ENCODE measurements at regions not wholly inside any gene's neighbourhood (a gene's known extent, or its start where the extent isn't known, plus 50 kb on each side); places are given as distances from the start of the nearest gene placed in this dataset.

- TF ChIP-seq POLR2AphosphoS5 (IDR thresholded peaks at IDR 0.05; ENCODE audit: borderline replicate concordance, low read depth, low read length) (no peak), EZH2 (IDR thresholded peaks at IDR 0.05) (no peak), FOXP2 (optimal IDR thresholded peaks at IDR 0.05; ENCODE audit: control extremely low read depth, extremely low read length, insufficient read depth) (no peak)
- Histone ChIP-seq H3K9me3 (ENCODE audit: low read depth, low read length) (no peaks in the 10 kb centered on the region), H3K9ac (ENCODE audit: insufficient read length) (no peak overlapping the region)
Observed at GRCh38 chr10:78222096-78222790, 188.6 kb downstream of the RPS24 start.

GRCh38 chr10:78223088-78223487, 189.4 kb downstream of the RPS24 start:
- Histone ChIP-seq H3K9ac (ENCODE audit: insufficient read length) (no peak overlapping the region), H3K36me3 (ENCODE audit: insufficient read depth, low read length) (no peaks in the 10 kb centered on the region), H3K4me3 (no peak overlapping the region), H3K9me3 (ENCODE audit: low read depth, low read length) (no peaks in the 10 kb centered on the region), H3K27ac (no peak overlapping the region)
- no peak for DNase-seq (ENCODE audit: low read depth, low spot score)
- TF ChIP-seq FOXP2 (optimal IDR thresholded peaks at IDR 0.05; ENCODE audit: control extremely low read depth, extremely low read length, insufficient read depth) = no peak
- TF ChIP-seq POLR2AphosphoS5 (IDR thresholded peaks at IDR 0.05; ENCODE audit: borderline replicate concordance, low read depth, low read length) = no peak
- no peak for TF ChIP-seq EZH2 (IDR thresholded peaks at IDR 0.05)

More at GRCh38 chr10:78222096-78222790, 188.6 kb downstream of the RPS24 start:
- Histone ChIP-seq H3K27ac (no peak overlapping the region), H3K36me3 (ENCODE audit: insufficient read depth, low read length) (no peaks in the 10 kb centered on the region), H3K4me3 (no peak overlapping the region)
- DNase-seq (ENCODE audit: low read depth, low spot score) = no peak

- Histone ChIP-seq H3K4me3 (no peak overlapping the region), H3K27ac (no peak overlapping the region), H3K36me3 (ENCODE audit: insufficient read depth, low read length) (no peaks in the 10 kb centered on the region), H3K9ac (ENCODE audit: insufficient read length) (no peak overlapping the region), H3K9me3 (ENCODE audit: low read depth, low read length) (no peaks in the 10 kb centered on the region)
- no peak for DNase-seq (ENCODE audit: low read depth, low spot score)
- TF ChIP-seq POLR2AphosphoS5 (IDR thresholded peaks at IDR 0.05; ENCODE audit: borderline replicate concordance, low read depth, low read length) (no peak), FOXP2 (optimal IDR thresholded peaks at IDR 0.05; ENCODE audit: control extremely low read depth, extremely low read length, insufficient read depth) (no peak), EZH2 (IDR thresholded peaks at IDR 0.05) (no peak)
Observed at GRCh38 chr10:78224602-78225001, 190.9 kb downstream of the RPS24 start.

- TF ChIP-seq EZH2 (IDR thresholded peaks at IDR 0.05) (no peak), POLR2AphosphoS5 (IDR thresholded peaks at IDR 0.05; ENCODE audit: borderline replicate concordance, low read depth, low read length) (no peak), FOXP2 (optimal IDR thresholded peaks at IDR 0.05; ENCODE audit: control extremely low read depth, extremely low read length, insufficient read depth) (no peak)
- H3K4me3 ChIP-seq = no peak overlapping the region
- H3K36me3 ChIP-seq (ENCODE audit: insufficient read depth, low read length) = no peaks in the 10 kb centered on the region
- H3K9ac ChIP-seq (ENCODE audit: insufficient read length) = no peak overlapping the region
- H3K27ac ChIP-seq = no peak overlapping the region
- no peaks in the 10 kb centered on the region for H3K9me3 ChIP-seq (ENCODE audit: low read depth, low read length)
- DNase-seq (ENCODE audit: low read depth, low spot score) = no peak
Observed at GRCh38 chr10:78225594-78225993, 191.9 kb downstream of the RPS24 start.

- Histone ChIP-seq H3K27ac (no peak overlapping the region), H3K4me3 (peak overlapping the region; percentile 22; the same call in 1 of the 2 replicates), H3K36me3 (ENCODE audit: insufficient read depth, low read length) (no peaks in the 10 kb centered on the region), H3K9me3 (ENCODE audit: low read depth, low read length) (no peaks in the 10 kb centered on the region), H3K9ac (ENCODE audit: insufficient read length) (no peak overlapping the region)
- no peak for TF ChIP-seq POLR2AphosphoS5 (IDR thresholded peaks at IDR 0.05; ENCODE audit: borderline replicate concordance, low read depth, low read length)
- no peak for TF ChIP-seq FOXP2 (optimal IDR thresholded peaks at IDR 0.05; ENCODE audit: control extremely low read depth, extremely low read length, insufficient read depth)
- TF ChIP-seq EZH2 (IDR thresholded peaks at IDR 0.05) = no peak
- DNase-seq (ENCODE audit: low read depth, low spot score) = peak; percentile 24
Observed at GRCh38 chr10:78229489-78229888, 195.8 kb downstream of the RPS24 start.

- H3K9me3 ChIP-seq (ENCODE audit: low read depth, low read length) = no peaks in the 10 kb centered on the region
Observed at GRCh38 chr10:78229950-78230675, 196.4 kb downstream of the RPS24 start.

GRCh38 chr10:78231327-78231726, 197.7 kb downstream of the RPS24 start:
- Histone ChIP-seq H3K27ac (no peak overlapping the region), H3K9me3 (ENCODE audit: low read depth, low read length) (no peaks in the 10 kb centered on the region), H3K9ac (ENCODE audit: insufficient read length) (no peak overlapping the region), H3K4me3 (no peak overlapping the region), H3K36me3 (ENCODE audit: insufficient read depth, low read length) (no peaks in the 10 kb centered on the region)
- no peak for TF ChIP-seq POLR2AphosphoS5 (IDR thresholded peaks at IDR 0.05; ENCODE audit: borderline replicate concordance, low read depth, low read length)
- no peak for TF ChIP-seq EZH2 (IDR thresholded peaks at IDR 0.05)
- no peak for TF ChIP-seq FOXP2 (optimal IDR thresholded peaks at IDR 0.05; ENCODE audit: control extremely low read depth, extremely low read length, insufficient read depth)
- DNase-seq (ENCODE audit: low read depth, low spot score) = no peak

More at GRCh38 chr10:78229950-78230675, 196.4 kb downstream of the RPS24 start:
- H3K9ac ChIP-seq (ENCODE audit: insufficient read length) = no peak overlapping the region
- H3K4me3 ChIP-seq = peak overlapping the region; percentile 22; the same call in 1 of the 2 replicates
- no peaks in the 10 kb centered on the region for H3K36me3 ChIP-seq (ENCODE audit: insufficient read depth, low read length)
- DNase-seq (ENCODE audit: low read depth, low spot score) = no peak
- H3K27ac ChIP-seq = no peak overlapping the region
- no peak for TF ChIP-seq POLR2AphosphoS5 (IDR thresholded peaks at IDR 0.05; ENCODE audit: borderline replicate concordance, low read depth, low read length)
- TF ChIP-seq EZH2 (IDR thresholded peaks at IDR 0.05) = no peak
- no peak for TF ChIP-seq FOXP2 (optimal IDR thresholded peaks at IDR 0.05; ENCODE audit: control extremely low read depth, extremely low read length, insufficient read depth)

GRCh38 chr10:78231939-78232338, 198.3 kb downstream of the RPS24 start:
- Histone ChIP-seq H3K27ac (no peak overlapping the region), H3K9me3 (ENCODE audit: low read depth, low read length) (no peaks in the 10 kb centered on the region), H3K4me3 (no peak overlapping the region), H3K9ac (ENCODE audit: insufficient read length) (no peak overlapping the region), H3K36me3 (ENCODE audit: insufficient read depth, low read length) (no peaks in the 10 kb centered on the region)
- DNase-seq (ENCODE audit: low read depth, low spot score) = no peak
- TF ChIP-seq EZH2 (IDR thresholded peaks at IDR 0.05) = no peak

Measured in SK-N-MC (cell line).